Parathyroid adenoma (tissue), 2 donors: ENCODE measurements at regions not wholly inside any gene's neighbourhood (a gene's known extent, or its start where the extent isn't known, plus 50 kb on each side); places are given as distances from the start of the nearest gene placed in this dataset.
A peak's percentile ranks its signal among the peaks of the same experiment; 100 is the strongest.

Experiments used
- H2AFZ ChIP-seq: fragments of 300-600 bp; sonication (generic); one replicate; pipeline ENCODE4 v1.7.0; 2017; ENCODE audit warnings: antibody characterized with exemption, mild to moderate bottlenecking
- H3K27ac ChIP-seq: fragments of 300-600 bp; sonication (generic); one replicate; pipeline ENCODE4 v1.7.0; 2017
- H3K27me3 ChIP-seq: fragments of 300-600 bp; sonication (generic); one replicate; pipeline ENCODE4 v1.7.0; 2017; ENCODE audit warnings: low read length; ENCODE audit not compliant: control insufficient read depth, insufficient read depth
- H3K36me3 ChIP-seq: fragments of 300-600 bp; sonication (generic); one replicate; pipeline ENCODE4 v1.7.0; 2017; ENCODE audit warnings: low read length; ENCODE audit not compliant: control insufficient read depth, insufficient read depth
- H3K4me1 ChIP-seq: fragments of 300-600 bp; sonication (generic); one replicate; pipeline ENCODE4 v1.7.0; 2017; ENCODE audit warnings: control low read depth
- H3K4me2 ChIP-seq: fragments of 300-600 bp; sonication (generic); one replicate; pipeline ENCODE4 v1.7.0; 2017; ENCODE audit warnings: low read length
- H3K4me3 ChIP-seq: fragments of 300-600 bp; sonication (generic); one replicate; pipeline ENCODE4 v1.7.0; 2017; ENCODE audit warnings: low read depth, low read length
- H3K79me2 ChIP-seq: fragments of 300-600 bp; sonication (generic); one replicate; pipeline ENCODE4 v1.7.0; 2017; ENCODE audit warnings: control low read depth
- H3K9ac ChIP-seq: fragments of 300-600 bp; sonication (generic); one replicate; pipeline ENCODE4 v1.7.0; 2017; ENCODE audit warnings: mild to moderate bottlenecking
- H3K9me3 ChIP-seq: fragments of 300-600 bp; sonication (generic); one replicate; pipeline ENCODE4 v1.7.0; 2017; ENCODE audit warnings: low read length; ENCODE audit not compliant: control insufficient read depth
- CTCF ChIP-seq: fragments of 300-600 bp; sonication (generic); IDR thresholded peaks from one replicate; pipeline ENCODE4 v1.7.0; 2017; ENCODE audit warnings: antibody characterized with exemption, mild to moderate bottlenecking
- donor health status: primary hyperparathyroidism.

- Histone ChIP-seq H3K79me2 (no peaks in the 10 kb centered on the region), H3K4me2 (no peak overlapping the region), H3K36me3 (no peaks in the 10 kb centered on the region), H2AFZ (no peak overlapping the region), H3K4me3 (no peak overlapping the region), H3K27ac (no peak overlapping the region), H3K9me3 (peaks cover 3% of the 10 kb centered on the region), H3K4me1 (no peaks in the 10 kb centered on the region), H3K27me3 (no peaks in the 10 kb centered on the region), H3K9ac (no peak overlapping the region)
- no peak for TF ChIP-seq CTCF
Measured at GRCh38 chr4:103308248-103308561, 110.1 kb upstream of the CENPE start.

- Histone ChIP-seq H3K27ac (no peak overlapping the region), H3K9ac (no peak overlapping the region)
- no peak for TF ChIP-seq CTCF
Measured at GRCh38 chr4:103307453-103308247, 109.5 kb upstream of the CENPE start.

GRCh38 chr4:103306870-103307375 is 108.8 kb upstream of the CENPE start:
- H3K4me1 ChIP-seq, result no peaks in the 10 kb centered on the region
- H3K9ac ChIP-seq, result no peak overlapping the region
- H3K4me3 ChIP-seq, result no peak overlapping the region
- no peak for TF ChIP-seq CTCF
- H3K27ac ChIP-seq, result no peak overlapping the region
- H3K27me3 ChIP-seq, result no peaks in the 10 kb centered on the region
- H3K9me3 ChIP-seq, result peaks cover 3% of the 10 kb centered on the region
- H3K4me2 ChIP-seq, result no peak overlapping the region
- H2AFZ ChIP-seq, result peak overlapping the region; percentile 33
- no peaks in the 10 kb centered on the region for H3K79me2 ChIP-seq
- H3K36me3 ChIP-seq, result no peaks in the 10 kb centered on the region

More at GRCh38 chr4:103307453-103308247, 109.5 kb upstream of the CENPE start:
- Histone ChIP-seq H3K36me3 (no peaks in the 10 kb centered on the region), H3K4me1 (no peaks in the 10 kb centered on the region), H3K4me2 (no peak overlapping the region), H3K9me3 (peaks cover 3% of the 10 kb centered on the region), H3K4me3 (no peak overlapping the region), H3K79me2 (no peaks in the 10 kb centered on the region), H3K27me3 (no peaks in the 10 kb centered on the region), H2AFZ (peak overlapping the region; percentile 33)

GRCh38 chr4:103305355-103305754 is 107.2 kb upstream of the CENPE start:
- no peaks in the 10 kb centered on the region for H3K36me3 ChIP-seq
- TF ChIP-seq CTCF, result no peak
- no peaks in the 10 kb centered on the region for H3K27me3 ChIP-seq
- no peak overlapping the region for H3K27ac ChIP-seq
- H2AFZ ChIP-seq, result no peak overlapping the region
- no peak overlapping the region for H3K4me3 ChIP-seq
- peaks cover 3% of the 10 kb centered on the region for H3K9me3 ChIP-seq
- no peaks in the 10 kb centered on the region for H3K79me2 ChIP-seq
- no peak overlapping the region for H3K4me2 ChIP-seq
- H3K4me1 ChIP-seq, result no peaks in the 10 kb centered on the region
- H3K9ac ChIP-seq, result no peak overlapping the region

GRCh38 chr4:103303011-103303410 is 104.9 kb upstream of the CENPE start:
- Histone ChIP-seq H3K4me1 (no peaks in the 10 kb centered on the region), H2AFZ (no peak overlapping the region), H3K27me3 (no peaks in the 10 kb centered on the region), H3K79me2 (no peaks in the 10 kb centered on the region), H3K4me2 (no peak overlapping the region), H3K9ac (no peak overlapping the region), H3K4me3 (no peak overlapping the region), H3K9me3 (peaks cover 3% of the 10 kb centered on the region), H3K27ac (no peak overlapping the region), H3K36me3 (no peaks in the 10 kb centered on the region)
- TF ChIP-seq CTCF, result no peak
